HEK293T (cell line): ENCODE measurements at regions not wholly inside any gene's neighbourhood (a gene's known extent, or its start where the extent isn't known, plus 50 kb on each side); places are given as distances from the start of the nearest gene placed in this dataset.

Experiments used
- CTBP1 ChIP-seq: fragments of 450-650 bp; IDR thresholded peaks from 2 replicates; pipeline ENCODE4 v1.6.1; 2016; ENCODE audit warnings: borderline replicate concordance
- NFRKB ChIP-seq: fragments of 450-650 bp; IDR thresholded peaks from 2 replicates; pipeline ENCODE4 v1.6.1; 2016; ENCODE audit warnings: mild to moderate bottlenecking, moderate library complexity

DNA sequence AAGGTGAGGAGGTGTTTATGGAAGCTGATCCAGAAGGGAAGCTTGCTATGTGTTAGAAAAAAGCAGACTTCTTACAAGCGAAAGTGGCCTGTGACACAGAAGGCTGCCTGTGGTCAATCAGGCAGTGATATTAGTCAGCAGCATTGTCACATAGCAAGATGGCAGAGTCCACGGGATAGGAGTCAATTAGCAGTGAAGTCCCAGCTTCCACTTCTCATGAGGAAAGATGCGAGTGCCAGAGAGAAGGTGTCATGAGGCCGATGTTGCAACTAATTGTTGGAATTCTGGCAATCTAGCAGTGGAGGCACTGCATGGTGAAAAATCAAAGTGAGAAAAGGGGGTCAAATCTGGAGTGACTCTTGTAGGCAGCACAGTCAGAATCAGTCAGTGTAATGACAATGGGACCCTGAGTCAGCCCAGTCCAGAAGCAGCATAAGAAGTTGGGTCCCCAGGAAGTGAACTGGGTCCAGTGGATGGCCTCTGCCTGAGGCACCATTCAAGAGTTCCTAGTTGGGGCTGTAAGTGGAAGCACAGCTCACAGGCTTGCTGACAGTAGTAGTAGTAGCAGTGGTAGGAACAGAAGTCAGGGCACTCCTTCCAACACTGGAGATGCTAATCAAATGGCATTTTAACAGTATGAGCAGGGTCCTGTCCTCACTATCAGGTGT is 85.1 kb downstream of the TNFRSF13B start:
- no peak for TF ChIP-seq NFRKB
- TF ChIP-seq CTBP1, result no peak
